Kidney epithelial cell (primary cell): ENCODE measurements at regions not wholly inside any gene's neighbourhood (a gene's known extent, or its start where the extent isn't known, plus 50 kb on each side); places are given as distances from the start of the nearest gene placed in this dataset.

ENCODE experiments used
- DNase-seq: peaks from one replicate; pipeline ENCODE4 v3.0.0-alpha.2; 2010; ENCODE audit warnings: low read depth
- H3K27me3 ChIP-seq: 2 replicates; pipeline ENCODE4 v1.6.0; 2011; ENCODE audit warnings: low read length; ENCODE audit not compliant: control insufficient read depth, insufficient read depth
- H3K36me3 ChIP-seq: 2 replicates; pipeline ENCODE4 v1.5.1; 2011; ENCODE audit warnings: low read length; ENCODE audit not compliant: control insufficient read depth, insufficient read depth
- H3K4me3 ChIP-seq: 2 replicates; pipeline ENCODE4 v1.5.1; 2011; ENCODE audit warnings: low read depth, mild to moderate bottlenecking, control low read depth, low read length
- CTCF ChIP-seq: IDR thresholded peaks from 2 replicates; pipeline ENCODE4 v1.5.1; 2011; ENCODE audit warnings: mild to moderate bottlenecking, moderate library complexity, low read length, control low read depth, inconsistent platforms; ENCODE audit not compliant: insufficient read depth, poor library complexity, severe bottlenecking

- TF ChIP-seq CTCF: no peak
- H3K36me3 ChIP-seq: no peaks in the 10 kb centered on the region
- no peak for DNase-seq
Observed at GRCh38 chr22:44632541-44633396, 69.2 kb upstream of the PRR5 start.

GRCh38 chr22:44630826-44631225 lies 71.2 kb upstream of the PRR5 start:
- Histone ChIP-seq H3K36me3 (no peaks in the 10 kb centered on the region), H3K27me3 (peaks cover 9% of the 10 kb centered on the region), H3K4me3 (no peak overlapping the region)
- no peak for TF ChIP-seq CTCF
- no peak for DNase-seq

More at GRCh38 chr22:44632541-44633396, 69.2 kb upstream of the PRR5 start:
- H3K4me3 ChIP-seq: no peak overlapping the region
- peaks cover 6% of the 10 kb centered on the region for H3K27me3 ChIP-seq

GRCh38 chr22:44628835-44629234 lies 73.2 kb upstream of the PRR5 start:
- DNase-seq: no peak
- Histone ChIP-seq H3K27me3 (peaks cover 9% of the 10 kb centered on the region), H3K36me3 (no peaks in the 10 kb centered on the region), H3K4me3 (no peak overlapping the region)
- no peak for TF ChIP-seq CTCF

DNA sequence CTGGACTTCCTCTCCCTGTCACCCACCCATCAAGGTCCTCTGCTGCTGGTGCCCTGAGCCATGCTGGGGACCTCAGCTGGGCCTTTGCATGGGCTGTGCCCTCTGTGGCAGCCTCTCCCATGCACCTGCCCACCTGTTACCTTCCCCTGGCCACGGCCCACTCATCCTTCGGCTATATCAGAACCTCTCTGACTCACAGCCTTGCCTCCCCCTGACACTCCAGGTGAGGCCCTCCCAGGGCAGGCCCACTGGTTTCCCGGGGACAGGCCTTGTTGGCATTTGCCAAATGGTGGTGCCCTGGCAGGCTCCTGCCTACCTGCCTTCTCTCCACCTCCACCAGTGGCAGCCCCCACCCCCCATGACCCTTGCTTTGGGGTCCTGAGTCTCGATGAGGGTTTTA lies 73.7 kb upstream of the PRR5 start:
- DNase-seq: no peak
- H3K36me3 ChIP-seq: no peaks in the 10 kb centered on the region
- H3K27me3 ChIP-seq: peaks cover 12% of the 10 kb centered on the region
- no peak for TF ChIP-seq CTCF
- no peak overlapping the region for H3K4me3 ChIP-seq

DNA sequence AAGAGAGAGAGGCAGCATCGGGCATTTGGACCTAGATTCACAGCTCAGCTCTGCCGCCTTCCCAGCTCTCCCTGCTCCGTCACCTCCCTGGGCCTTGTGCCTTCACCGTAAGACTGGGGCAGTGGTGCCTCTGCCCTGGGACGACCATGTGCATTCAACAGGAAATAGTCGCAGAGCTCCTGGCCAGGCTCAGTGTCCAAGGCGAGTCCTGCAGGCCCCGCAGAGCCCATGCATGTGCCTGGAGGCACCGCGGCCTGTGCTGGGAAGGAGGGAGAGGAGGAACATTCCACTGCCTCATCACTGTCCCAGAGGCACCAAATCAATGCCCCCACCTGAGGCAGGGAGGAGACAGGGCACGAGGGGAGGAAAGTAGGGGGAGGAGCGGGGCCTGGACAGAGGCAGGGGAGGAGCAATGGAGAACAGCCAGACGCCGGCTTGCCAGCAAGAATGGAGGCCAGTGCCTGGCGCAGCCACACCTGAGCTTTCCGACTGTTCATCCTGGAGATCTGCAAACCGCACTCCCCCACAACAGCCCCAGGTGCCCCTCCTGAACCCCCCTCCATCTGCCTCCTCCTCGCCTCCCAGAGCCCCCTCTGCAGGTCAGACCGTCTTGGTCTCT lies 74.4 kb upstream of the PRR5 start:
- DNase-seq: no peak
- no peak for TF ChIP-seq CTCF
- Histone ChIP-seq H3K27me3 (peaks cover 13% of the 10 kb centered on the region), H3K4me3 (no peak overlapping the region), H3K36me3 (no peaks in the 10 kb centered on the region)
